Activated naive CD8-positive, alpha-beta T cell treated with anti-CD3 and anti-CD28 coated beads, Interleukin-2, amount 50 U/mL, for 16 hours (primary cell): ENCODE measurements at regions not wholly inside any gene's neighbourhood (a gene's known extent, or its start where the extent isn't known, plus 50 kb on each side); places are given as distances from the start of the nearest gene placed in this dataset.
"Not testable (repeated sequence)": the region's sequence is repeated elsewhere in the genome, so short reads cannot be mapped to it uniquely, and the experiment has no call there.

Source experiments
- DNase-seq: peaks from one replicate; pipeline ENCODE4 v3.0.0-alpha.2; 2020; ENCODE audit warnings: low read depth, low spot score

DNA sequence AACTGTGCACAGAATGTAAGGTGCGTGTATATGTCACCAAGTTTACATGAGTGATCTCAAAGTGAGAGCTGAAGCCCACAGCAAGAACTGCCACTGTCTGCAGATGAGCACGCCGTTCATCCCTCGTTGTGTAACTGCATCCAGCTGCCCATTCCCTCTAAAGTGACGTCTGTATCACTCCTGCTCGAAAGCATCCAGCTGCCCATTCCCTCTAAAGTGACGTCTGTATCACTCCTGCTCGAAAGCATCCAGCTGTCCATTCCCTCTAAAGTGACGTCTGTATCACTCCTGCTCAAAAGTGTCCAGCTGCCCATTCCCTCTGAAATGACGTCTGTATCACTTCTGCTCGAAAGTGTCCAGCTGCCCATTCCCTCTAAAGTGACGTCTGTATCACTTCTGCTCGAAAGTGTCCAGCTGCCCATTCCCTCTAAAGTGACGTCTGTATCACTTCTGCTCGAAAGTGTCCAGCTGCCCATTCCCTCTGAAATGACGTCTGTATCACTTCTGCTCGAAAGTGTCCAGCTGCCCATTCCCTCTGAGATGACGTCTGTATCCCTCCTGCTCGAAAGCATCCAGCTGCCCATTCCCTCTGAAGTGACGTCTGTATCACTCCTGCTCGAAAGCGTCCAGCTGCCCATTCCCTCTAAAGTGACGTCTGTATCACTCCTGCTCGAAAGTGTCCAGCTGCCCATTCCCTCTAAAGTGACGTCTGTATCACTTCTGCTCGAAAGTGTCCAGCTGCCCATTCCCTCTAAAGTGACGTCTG, 871.4 kb downstream of the TRIML1 start:
- DNase-seq = not testable (repeated sequence)

DNA sequence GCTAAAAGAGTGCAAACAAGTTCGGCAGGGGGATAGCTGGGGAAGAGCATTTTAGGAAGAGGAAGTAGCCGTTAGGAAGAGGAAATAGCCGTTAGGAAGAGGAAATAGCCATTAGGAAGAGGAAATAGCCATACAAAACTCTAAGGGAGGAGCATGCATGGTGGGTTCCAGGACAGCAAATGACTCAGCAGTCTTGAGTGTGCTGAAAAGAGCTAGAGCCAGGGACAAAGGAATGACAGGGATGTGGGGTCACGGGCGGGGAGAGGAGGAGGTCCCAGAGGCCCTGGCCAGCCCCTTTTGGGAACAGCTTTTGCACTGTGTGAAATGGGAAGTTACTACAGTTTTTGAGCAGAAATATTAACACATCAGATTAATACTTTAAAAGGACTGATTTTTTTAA, 882.6 kb downstream of the TRIML1 start:
- DNase-seq = no peak

DNA sequence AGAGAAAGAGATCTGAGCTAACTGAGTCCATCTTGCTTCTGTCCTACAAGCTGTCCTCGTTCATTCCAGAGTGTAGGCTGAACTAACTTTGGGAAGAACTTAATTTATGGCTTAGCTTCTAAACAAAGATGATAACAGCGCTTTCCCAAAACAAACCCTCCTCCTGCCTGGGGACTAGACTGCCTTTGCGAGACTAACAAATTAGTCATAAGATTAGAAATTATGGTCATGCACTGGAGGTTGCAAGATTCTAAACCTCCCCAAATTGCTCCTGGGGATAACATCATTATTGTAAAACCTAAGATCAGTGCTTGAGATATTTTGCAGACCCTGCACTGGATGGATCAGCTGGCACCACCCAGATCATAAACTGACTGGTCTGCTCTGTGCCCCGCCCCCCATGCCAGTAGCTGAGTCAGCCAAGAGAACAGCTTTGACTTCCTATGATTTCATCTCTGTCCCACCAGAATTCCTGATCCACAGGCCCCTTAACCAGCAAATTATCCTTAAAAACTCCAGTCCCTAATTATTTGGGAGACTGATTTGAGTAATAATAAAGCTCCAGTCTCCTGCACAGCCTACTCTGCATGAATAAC, 883.3 kb downstream of the TRIML1 start:
- DNase-seq = no peak

DNA sequence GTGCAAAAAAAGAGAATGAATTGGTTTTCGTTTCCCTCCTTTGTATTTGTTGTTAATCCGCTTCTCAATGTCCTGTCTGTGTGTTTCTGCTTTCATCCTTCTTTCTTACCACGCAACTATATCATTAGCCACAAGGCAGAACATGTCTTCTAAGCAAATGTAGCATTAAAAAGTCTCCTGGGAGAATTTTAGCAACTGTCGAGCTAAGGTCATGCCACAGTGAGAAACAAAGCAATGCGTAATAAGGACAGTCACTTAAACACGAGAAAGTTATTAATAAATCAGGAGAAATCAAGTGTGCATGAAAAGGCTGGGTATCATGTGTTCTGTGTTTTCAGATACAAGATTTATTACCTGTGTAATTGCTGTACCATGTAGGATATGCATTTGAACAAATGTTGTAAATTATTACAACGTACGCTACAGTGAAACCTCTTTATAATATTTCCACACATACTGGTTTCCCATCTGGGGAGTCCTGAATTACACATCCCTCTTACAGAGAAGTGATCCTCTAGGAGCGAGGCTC, 890.8 kb downstream of the TRIML1 start:
- DNase-seq = no peak

DNA sequence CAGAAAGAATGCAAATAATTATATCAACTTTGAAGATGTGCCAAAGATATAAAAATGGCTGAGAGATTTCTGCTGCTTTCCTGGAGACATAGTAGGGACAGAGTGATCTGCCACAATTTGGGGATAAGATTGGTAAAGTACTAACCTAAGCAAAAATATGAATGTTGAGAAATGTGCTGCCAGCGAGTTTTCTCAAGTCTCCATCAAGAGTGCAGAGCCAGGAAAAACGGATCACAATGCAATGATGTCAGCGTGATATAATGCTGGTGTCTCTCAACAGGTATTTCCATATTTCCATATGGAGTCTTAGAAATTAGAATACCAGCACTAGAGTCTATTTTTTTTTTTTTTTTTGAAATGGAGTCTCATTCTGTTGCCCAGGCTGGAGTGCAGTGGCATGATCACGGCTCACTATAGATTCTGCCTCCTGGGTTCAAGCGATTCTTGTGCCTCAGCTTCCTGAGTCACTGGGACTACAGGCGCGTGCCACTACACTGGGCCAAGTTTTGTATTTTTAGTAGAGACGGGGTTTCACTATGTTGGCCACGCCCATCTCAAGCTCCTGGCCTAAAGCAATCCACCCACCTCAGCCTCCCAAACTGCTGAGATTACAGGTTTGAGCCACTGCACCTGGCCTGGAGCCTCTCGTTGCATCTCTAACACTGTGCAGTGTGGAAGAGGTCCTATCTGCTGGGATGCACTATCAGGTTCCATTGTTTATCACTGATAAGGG, 893.5 kb downstream of the TRIML1 start:
- DNase-seq = no peak

DNA sequence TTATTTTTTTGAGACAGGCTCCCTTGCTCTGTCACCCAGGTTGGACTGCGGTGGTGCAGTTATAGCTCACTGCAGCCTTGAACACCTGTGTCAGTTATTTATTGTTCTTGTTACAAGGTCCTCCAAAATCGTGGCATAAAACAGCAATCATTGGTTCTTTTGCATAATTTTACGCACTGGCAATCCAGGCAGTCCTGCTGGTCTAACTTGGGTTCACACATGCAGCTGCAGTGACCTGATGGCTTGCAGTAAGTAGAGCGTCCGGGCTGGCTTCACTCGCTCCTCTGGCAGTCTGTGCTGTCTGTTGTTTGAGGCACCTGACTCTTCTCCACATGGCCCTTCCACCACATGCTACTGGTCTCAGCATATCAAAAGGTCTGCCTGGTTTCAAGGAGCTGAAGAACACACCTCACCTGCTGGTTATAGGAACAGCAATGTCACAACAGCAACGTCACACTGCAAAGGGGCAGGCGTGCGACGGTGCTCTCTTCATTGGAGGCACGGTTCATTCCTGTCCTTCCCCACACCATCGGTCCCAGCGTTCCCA, 894.6 kb downstream of the TRIML1 start:
- no peak for DNase-seq

DNA sequence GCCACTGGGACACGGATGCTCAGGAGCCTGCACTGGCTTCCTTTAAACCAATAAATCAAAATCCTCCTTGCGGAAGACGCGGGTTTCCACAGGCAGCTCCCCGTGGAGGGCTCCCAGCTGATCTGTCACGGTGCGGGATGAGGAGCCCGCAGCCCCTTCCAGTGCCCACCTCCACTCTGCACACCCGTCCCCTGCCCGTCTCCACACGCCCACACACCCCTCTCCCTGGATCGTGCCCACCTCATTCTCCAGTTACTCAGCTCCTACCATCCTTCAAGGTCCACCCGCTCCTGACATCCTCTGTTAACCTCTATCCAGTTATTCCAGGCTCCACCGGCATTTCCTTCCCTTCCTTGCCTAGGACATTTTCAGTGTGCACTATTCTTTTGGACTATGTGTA, 895.9 kb downstream of the TRIML1 start:
- DNase-seq = no peak

DNA sequence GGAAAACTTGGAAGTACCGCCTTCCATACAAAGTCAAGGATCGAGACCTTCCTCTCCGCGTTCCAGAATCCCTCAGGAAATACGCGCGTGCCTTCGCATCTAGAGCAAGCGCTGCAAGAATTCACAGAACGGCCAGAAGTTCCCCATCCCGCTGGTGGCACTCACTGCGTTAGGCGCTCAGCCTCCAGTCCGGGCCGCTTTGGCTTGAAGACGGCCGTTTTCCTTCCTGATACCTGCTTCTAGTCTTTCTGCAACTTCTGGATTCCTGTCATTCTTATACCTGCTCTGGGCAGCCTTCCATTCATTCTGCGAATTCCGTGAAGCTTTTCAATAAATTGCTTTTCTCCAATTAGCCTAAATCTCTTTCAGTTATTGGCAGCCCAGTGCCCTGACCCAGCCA, 896.4 kb downstream of the TRIML1 start:
- DNase-seq = no peak

DNA sequence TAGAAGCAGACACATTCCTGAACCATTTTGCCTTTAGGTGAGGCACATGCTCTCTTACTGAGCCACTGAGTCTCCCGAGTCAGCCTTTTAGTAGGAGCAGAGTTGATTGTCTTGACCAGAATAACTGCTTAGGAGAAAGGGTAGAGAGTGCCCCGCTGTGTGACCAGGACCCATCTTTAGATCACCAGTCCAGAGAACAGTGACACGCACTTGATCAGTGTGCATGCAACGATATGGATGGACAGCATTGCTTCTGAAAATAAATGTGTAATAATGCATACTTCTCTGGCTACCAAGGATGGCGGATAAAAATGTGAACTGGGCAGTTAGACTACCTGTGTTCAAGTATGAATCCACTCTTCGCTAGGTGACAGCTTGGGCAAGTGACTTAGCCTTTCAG, 897.7 kb downstream of the TRIML1 start:
- no peak for DNase-seq

DNA sequence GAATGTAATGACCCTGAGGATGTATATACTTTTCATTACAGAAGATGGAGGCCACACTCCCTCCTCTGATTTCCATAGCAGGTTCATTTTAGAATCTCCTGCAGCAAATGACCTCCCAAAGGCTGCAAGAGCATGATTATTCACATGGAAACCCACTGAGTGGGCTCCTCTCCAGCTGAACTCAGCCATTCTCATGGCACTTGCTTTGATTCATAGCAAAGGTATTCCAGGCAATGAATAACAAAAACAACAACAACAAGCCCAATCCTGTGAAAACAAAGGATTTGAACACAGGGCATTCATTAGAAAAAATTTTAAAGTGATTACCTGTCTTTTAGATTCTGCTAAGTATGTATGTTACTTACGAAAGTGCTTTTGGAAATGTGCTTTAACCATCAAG, 894.0 kb upstream of the FRG1 start:
- DNase-seq = no peak

DNA sequence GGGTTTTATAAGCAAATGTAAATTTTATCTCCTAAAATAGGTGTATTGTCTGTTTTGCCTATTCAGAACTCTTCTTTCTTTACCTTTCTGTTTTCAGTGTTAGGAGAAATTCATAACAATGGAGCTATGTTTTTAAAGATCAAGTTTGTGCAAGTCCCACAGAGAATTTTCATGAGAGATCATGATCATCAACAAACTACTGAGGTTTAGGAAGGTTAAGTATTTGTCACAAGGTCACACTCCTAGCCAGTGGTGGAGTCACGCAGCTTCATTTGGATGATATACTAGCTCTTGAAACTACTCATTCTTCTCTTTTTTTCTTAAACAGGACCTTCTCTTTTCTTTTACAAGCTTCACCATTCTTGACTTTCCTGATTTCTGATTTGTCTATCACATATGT, 892.6 kb upstream of the FRG1 start:
- no peak for DNase-seq

DNA sequence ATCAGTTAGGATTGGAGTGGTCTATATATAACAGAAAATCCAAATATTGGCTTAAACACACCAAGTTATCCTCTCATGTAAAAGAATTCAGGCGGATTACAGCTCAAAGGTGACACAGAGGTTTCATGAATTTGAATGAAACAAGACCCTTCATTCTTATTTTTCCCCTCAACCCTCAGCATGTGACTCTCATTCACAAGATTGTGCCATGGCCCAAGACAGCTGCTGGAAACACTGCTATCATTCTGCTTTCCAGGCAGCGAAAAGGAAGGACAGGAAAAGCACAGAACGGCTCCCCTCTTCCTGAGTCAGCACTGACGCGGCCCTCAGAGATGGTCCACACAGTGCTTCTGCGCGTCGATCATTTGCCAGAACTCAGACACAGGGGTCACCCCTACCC, 891.0 kb upstream of the FRG1 start:
- no peak for DNase-seq

DNA sequence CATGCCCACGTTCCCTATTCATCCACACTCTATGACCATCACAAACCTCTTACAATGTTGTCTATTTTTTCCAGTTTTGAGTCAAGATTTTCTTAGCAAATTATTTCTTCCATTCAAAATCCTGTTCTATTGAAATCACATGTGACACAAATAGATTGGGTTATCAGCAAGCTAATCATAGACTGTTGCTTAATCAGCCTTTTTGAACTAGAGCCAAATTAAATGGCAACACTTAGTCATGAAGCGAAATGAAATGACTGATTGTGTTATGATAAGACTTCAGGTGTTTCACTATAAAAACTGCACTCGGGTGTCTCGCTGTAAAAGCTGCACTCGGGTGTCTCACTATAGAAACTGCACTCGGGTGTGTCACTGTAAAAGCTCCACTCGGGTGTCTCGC, 890.0 kb upstream of the FRG1 start:
- DNase-seq = no peak

DNA sequence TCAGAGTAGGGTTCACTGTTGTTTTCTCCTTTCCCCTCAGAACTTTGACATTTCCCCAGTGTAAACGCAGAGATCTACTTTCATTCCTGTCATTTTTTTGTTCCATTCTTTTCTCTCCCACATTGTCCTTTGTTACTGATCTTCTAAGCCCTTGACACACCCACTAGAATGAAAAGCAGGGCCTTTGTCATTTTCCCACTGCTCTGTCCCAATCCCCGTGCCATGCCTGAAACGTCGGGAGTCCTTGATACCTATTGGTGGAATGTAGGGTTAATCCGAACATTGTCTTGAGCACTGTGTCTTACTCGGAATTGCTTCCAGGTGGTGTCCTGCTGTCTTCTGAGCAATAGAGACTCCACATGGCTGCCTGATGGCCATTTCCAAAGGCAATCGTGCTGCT, 887.1 kb upstream of the FRG1 start:
- no peak for DNase-seq

DNA sequence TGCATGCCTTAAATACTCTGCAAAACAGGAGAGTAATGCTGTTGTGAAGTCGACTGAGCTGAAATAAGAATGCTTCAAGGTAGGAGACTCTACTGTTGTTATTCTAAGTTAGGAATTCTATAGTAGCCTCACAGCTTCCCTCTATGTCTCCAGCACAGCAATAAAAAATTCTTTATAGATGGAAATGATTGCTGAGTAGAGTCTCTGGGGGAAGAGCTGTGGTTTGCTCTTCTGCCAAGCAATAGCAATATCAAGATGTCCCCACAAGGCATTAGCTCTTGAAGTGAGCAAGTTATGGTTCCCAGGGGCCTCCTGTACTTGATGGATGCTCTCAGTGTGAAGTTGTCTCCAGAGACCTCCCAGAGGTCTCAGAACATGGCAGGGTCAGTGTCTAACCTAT, 880.6 kb upstream of the FRG1 start:
- DNase-seq = no peak

DNA sequence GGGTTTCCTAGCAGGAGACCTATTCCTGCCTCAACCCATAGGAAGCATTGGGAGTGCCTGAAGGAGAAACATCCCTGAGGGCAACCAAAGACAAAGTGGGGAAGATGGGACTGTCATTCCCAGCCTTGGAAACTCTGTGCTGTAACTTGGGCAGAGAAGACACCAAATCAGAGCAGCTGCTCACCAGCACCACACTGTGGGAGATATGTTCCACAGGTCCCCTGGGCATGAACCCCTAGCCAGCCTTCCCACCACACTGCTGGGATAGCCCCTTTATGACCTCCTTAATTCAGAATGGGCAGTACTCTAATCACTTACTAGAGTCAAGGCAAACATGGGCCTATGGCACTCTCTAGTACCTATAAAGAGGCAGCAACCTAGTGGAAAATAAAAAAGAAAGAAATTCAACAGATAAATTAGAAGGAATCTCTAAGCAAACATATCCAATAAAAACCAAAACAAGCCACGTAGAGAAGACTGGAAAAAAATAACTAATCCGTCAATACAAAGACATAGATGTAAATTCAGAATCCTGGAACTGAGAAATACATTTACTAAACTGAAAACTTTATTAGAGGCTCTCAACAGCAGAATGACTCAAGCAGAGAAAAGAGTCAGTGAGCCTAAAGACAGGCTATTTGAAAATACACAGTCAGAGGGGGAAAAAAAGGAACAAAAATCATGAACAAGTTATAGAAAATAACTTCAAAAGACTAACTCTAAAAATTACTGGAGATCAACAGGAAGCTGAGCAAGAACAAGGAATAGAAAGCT, 878.4 kb upstream of the FRG1 start:
- no peak for DNase-seq

DNA sequence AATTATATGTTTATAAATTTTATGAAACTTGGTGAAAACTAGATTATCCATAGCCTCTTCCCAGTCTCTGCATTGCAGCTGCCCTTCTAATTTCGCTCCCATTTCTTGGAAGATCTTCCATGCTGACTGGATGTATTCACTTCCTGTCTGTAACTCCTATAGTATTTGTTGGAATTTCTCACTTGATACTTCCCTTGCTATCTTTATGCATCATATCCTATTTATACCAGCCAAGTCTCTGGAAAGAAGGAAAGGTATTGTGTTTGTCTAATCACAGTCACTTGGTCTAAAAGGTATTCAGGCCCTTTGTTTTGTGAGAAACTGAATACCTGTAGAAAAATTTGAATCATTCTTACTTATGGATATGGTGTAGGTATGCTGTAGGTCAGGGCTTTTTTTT, 870.9 kb upstream of the FRG1 start:
- no peak for DNase-seq

DNA sequence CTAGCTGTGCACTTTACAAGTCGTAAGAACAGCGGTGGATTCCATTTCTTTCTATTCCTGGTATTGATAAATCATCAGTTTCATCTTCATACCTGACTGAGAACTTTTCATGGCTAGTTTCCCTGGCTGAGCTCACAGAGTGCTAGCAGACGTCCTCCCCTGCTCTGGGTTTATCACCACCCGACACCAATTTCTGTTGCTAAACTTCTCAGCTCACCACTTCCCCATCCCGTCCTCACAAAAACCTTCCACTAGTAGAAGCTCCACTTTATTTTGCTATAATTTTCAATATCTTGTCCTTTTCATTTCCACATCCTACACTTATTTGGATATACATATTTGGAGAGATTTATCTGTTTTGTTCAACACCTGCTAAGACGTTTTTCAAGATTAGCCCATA, 869.4 kb upstream of the FRG1 start:
- DNase-seq = no peak

DNA sequence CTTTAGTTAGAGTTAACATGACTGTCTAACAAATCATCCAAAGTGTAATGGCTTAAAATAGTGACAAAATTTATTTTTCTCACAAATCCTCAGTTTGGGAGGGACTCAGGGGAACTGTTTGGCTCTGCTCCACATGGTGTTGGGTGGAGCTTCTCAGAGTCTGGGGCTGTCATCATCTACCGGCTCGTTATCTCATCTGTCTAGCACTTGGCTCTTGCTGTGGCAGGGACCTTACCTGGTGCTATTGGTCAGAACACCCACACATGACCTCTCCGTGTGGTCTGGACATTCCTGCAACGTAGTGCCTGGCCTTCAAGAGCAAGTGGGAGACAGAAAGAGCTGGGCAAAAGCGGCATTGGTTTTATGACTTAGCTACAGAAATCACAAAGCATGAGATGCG, 866.9 kb upstream of the FRG1 start:
- DNase-seq = no peak

DNA sequence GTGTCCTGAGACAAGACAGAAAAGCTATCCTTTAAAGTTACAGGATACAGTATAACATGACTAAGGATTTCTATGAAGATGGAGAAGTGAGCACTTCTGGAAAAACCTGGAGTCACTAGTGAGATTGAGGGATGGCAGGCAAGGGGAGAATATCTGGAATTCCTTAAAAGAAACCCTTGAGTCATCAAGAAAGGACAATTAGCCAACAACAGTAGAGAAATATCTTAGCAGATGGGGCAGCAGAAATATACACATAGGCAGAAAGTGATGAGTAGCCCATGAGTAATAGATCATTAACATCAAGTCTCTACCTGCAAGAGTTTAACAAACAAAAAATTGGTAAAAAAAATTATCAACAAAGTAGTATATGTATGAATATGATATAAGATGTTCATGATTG, 858.8 kb upstream of the FRG1 start:
- DNase-seq = no peak

DNA sequence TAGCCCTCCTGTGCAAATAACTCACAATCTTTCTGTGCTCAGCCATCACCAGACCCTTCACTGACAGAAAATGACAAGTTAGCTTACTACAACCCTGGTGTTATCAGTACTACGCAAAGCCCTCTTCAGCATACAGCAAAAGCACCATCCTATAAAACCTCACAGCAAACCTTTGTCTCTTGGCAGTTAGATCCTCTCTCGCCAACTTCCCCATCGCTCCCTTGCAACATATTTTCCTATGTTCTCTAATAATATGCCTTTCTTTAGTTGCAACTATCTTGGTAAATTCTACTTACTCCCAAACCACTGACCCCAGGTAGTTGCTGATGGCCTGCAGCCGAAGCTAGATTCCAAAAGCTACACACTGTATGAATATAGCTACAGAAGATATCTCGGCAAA, 856.9 kb upstream of the FRG1 start:
- no peak for DNase-seq

DNA sequence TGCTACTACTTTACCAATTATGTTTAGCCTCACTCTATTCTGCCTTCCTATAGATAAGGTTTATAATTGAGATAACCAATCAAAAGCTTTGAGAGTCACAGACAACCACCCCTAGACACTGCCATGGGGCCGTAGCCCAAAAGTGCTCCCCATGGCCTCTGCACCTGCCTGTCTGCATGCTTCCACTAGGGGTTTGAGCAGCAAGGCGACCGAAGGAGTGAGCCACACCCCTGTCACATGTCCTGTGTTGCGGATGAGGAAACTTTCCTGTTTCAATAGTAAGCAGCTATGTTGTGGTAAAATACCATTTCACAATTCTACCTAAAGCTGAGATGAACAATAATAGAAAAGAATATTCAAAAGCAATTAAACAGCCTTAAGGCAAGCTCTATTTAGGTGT, 856.0 kb upstream of the FRG1 start:
- no peak for DNase-seq
